IPS-15b (cell line): ENCODE measurements at regions not wholly inside any gene's neighbourhood (a gene's known extent, or its start where the extent isn't known, plus 50 kb on each side); places are given as distances from the start of the nearest gene placed in this dataset.

Experiments used
- H3K27me3 ChIP-seq: one replicate; pipeline ENCODE4 v1.6.1; 2013; ENCODE audit warnings: low read length; ENCODE audit not compliant: control insufficient read depth, insufficient read depth
- H3K36me3 ChIP-seq: one replicate; pipeline ENCODE4 v1.6.1; 2013; ENCODE audit warnings: low read length; ENCODE audit not compliant: control insufficient read depth, insufficient read depth
- H3K4me1 ChIP-seq: one replicate; pipeline ENCODE4 v1.6.1; 2013; ENCODE audit warnings: mild to moderate bottlenecking, low read length; ENCODE audit not compliant: control insufficient read depth, insufficient read depth
- H3K4me3 ChIP-seq: one replicate; pipeline ENCODE4 v1.5.1; 2013; ENCODE audit warnings: low read depth, low read length
- H3K9ac ChIP-seq: one replicate; pipeline ENCODE4 v1.6.1; 2013; ENCODE audit warnings: low read depth, mild to moderate bottlenecking, low read length
- H3K9me3 ChIP-seq: one replicate; pipeline ENCODE4 v1.6.1; 2013; ENCODE audit warnings: mild to moderate bottlenecking, low read length; ENCODE audit not compliant: control insufficient read depth, insufficient read depth

- Histone ChIP-seq H3K9me3 (peaks cover 2% of the 10 kb centered on the region), H3K36me3 (no peaks in the 10 kb centered on the region), H3K27me3 (no peaks in the 10 kb centered on the region), H3K9ac (no peak overlapping the region), H3K4me1 (no peaks in the 10 kb centered on the region), H3K4me3 (no peak overlapping the region)
Measured at GRCh38 chr19:28873301-28873700, 339.6 kb downstream of the UQCRFS1 start.

DNA sequence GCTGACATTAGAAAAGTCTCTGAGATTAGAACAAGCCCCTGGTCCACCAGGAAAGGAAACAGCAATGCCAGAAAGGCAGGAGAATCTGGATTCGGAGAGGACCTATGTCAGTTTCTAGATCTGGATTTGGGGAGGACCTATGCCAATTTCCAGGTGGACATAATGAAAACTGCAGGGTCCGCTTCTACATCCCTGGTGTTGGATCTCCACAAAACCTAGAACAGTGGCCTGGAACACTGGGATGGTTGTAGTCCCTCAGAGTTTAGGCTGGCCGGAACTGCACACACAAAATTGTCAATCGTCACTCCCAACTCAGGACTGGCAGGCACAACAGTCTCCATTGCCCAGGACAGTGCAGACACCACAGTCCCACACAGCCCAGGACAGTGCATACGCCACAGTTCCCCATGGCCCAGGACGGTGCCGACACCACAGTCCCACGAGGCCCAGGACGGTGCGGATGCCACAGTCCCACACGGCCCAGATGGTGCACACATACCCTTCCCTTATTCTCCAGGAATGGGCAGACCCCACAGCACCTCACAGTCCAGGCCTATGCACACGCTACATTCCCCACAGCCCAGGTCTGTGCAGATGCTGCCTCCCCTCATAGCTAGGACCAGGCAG, 341.7 kb downstream of the UQCRFS1 start:
- Histone ChIP-seq H3K4me1 (no peaks in the 10 kb centered on the region), H3K36me3 (no peaks in the 10 kb centered on the region), H3K9ac (no peak overlapping the region), H3K27me3 (no peaks in the 10 kb centered on the region), H3K4me3 (no peak overlapping the region), H3K9me3 (peaks cover 2% of the 10 kb centered on the region)

- H3K4me1 ChIP-seq = no peaks in the 10 kb centered on the region
- no peaks in the 10 kb centered on the region for H3K36me3 ChIP-seq
- H3K9me3 ChIP-seq = peaks cover 2% of the 10 kb centered on the region
- H3K27me3 ChIP-seq = no peaks in the 10 kb centered on the region
- H3K9ac ChIP-seq = no peak overlapping the region
- no peak overlapping the region for H3K4me3 ChIP-seq
Measured at GRCh38 chr19:28869459-28869858, 343.5 kb downstream of the UQCRFS1 start.

DNA sequence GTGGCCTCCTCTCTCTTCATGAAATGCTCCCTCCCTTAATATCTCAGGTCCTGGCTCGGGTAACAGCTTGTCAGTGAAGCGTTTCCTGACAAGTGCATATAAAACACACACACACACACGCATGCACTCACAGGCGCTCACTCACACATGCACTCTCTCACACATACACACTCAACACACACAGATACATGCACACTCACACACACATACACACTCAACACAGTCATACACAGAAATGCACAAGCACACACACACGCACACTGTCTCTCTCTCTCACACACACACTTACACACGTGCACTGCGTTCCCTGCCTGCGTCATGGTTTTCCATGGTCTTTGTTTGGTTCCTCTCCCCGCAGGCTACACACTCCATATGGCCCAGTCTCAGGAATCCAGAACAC, 344.1 kb downstream of the UQCRFS1 start:
- no peaks in the 10 kb centered on the region for H3K4me1 ChIP-seq
- no peak overlapping the region for H3K9ac ChIP-seq
- no peak overlapping the region for H3K4me3 ChIP-seq
- H3K27me3 ChIP-seq = no peaks in the 10 kb centered on the region
- peaks cover 2% of the 10 kb centered on the region for H3K9me3 ChIP-seq
- no peaks in the 10 kb centered on the region for H3K36me3 ChIP-seq

GRCh38 chr19:28867978-28868377, 345.0 kb downstream of the UQCRFS1 start:
- Histone ChIP-seq H3K9ac (no peak overlapping the region), H3K27me3 (no peaks in the 10 kb centered on the region), H3K4me1 (no peaks in the 10 kb centered on the region), H3K4me3 (no peak overlapping the region), H3K9me3 (peaks cover 2% of the 10 kb centered on the region), H3K36me3 (no peaks in the 10 kb centered on the region)

DNA sequence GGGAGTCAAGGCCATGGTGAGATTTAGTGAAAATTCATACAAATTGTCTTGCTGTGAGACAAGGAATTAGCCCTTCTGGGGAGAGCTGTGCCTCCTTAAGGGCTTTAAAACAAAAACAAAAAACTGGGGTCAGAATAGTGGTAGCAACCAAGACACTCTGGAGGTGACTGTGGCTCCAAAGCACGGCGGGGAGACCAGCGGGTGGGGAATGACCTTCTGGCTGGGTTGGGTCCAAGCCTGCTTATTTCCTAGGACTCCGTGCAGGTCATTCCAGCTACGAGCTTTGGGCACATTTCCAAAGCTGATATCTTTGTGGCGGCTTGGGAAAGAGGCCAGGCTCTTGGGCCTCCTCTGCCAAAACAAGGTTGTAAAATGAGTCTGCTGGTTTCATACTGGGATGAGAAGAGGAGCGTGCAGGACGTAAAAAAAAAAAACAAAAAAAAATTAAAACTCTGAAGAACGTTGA, 348.3 kb downstream of the UQCRFS1 start:
- H3K9ac ChIP-seq = no peak overlapping the region
- no peaks in the 10 kb centered on the region for H3K36me3 ChIP-seq
- no peaks in the 10 kb centered on the region for H3K4me1 ChIP-seq
- H3K9me3 ChIP-seq = no peaks in the 10 kb centered on the region
- H3K27me3 ChIP-seq = no peaks in the 10 kb centered on the region
- no peak overlapping the region for H3K4me3 ChIP-seq

DNA sequence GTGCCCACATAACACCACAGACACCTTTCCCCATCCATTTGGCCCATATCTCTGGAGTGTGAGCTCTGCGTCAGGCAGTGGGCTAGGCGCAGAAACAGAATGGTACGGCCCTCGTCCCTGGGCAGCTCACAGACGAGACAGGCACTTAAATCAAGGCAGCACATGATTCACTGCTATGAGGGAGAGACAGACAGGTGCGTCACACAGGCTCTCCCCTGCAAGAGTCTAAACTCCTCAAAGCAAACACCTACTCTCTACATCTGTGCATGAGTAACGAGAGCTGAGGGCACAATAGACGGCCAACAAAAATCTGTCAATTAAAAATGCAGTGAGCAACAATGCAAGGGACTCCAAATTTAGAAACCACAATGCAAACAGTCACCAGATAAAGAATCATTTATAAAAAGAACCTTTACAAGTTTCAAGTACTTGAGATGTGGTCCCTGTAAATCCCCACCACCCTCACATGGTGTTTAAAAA, 348.9 kb downstream of the UQCRFS1 start:
- Histone ChIP-seq H3K9ac (no peak overlapping the region), H3K9me3 (no peaks in the 10 kb centered on the region), H3K27me3 (no peaks in the 10 kb centered on the region), H3K4me1 (no peaks in the 10 kb centered on the region), H3K36me3 (no peaks in the 10 kb centered on the region), H3K4me3 (no peak overlapping the region)

- Histone ChIP-seq H3K4me1 (no peaks in the 10 kb centered on the region), H3K9me3 (no peaks in the 10 kb centered on the region), H3K9ac (no peak overlapping the region), H3K36me3 (no peaks in the 10 kb centered on the region), H3K27me3 (no peaks in the 10 kb centered on the region), H3K4me3 (no peak overlapping the region)
Measured at GRCh38 chr19:28862238-28862637, 350.7 kb downstream of the UQCRFS1 start.

DNA sequence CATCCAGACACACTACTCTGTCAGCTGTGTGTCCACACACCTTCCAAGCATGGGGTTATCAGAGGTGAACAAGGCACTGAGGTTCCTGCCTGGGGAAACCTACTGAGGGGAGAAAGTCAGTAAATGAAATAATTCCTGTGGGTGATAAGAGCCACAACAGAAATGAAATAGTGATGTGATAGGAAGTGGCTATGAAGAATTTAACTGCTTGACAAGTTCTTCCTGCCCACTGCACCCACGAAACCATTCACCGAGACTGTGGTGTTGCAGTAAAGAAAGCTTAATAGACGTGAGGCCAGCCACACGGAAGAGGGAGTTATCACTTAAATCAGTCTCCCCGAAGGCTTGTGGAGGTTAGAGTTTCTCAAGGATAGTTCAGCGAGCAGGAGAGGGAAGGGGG, 353.1 kb downstream of the UQCRFS1 start:
- Histone ChIP-seq H3K9ac (no peak overlapping the region), H3K4me3 (no peak overlapping the region), H3K36me3 (no peaks in the 10 kb centered on the region)

DNA sequence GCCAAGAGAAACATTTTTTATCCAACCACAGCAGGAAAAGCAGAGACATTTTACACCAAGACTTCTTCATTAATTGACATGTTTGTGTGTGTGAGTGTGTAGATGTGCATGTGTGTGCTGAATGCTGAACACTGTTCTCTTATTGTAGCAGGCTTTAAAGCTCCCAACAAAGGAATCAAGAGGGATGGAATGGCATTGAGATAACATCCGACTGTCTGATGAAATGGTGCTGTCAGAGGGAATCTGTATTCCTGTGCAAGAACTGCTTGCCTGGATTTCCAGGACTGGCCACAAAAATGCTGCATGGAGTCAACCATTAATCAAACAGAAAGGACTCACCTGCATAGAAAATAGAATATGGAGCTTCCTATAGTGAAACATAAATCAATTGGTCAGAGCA, 354.0 kb downstream of the UQCRFS1 start:
- H3K9ac ChIP-seq = no peak overlapping the region

More for the DNA sequence above, 353.1 kb downstream of the UQCRFS1 start:
- H3K9me3 ChIP-seq = no peaks in the 10 kb centered on the region
- no peaks in the 10 kb centered on the region for H3K27me3 ChIP-seq
- no peaks in the 10 kb centered on the region for H3K4me1 ChIP-seq

DNA sequence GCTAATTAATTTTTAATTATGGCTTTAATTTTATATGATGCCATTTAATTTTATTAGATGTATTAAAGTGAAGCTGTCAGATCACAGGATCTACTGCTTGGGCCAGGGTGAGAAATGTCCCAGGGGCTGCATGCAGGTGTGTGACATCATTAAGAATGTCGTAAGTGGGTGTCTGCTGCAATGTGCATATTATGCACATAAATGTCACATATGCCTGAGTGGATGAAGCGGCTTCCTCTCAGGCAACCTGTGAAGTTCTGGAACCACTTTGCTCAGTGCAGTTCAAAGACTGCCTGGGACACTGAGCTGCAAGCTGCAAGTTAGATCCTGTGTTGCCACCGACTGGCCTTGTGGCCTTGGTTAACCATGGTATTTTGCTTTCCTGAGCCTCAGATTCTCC, 355.0 kb downstream of the UQCRFS1 start:
- H3K36me3 ChIP-seq = no peaks in the 10 kb centered on the region
- no peaks in the 10 kb centered on the region for H3K4me1 ChIP-seq
- H3K9ac ChIP-seq = no peak overlapping the region
- H3K9me3 ChIP-seq = no peaks in the 10 kb centered on the region
- no peaks in the 10 kb centered on the region for H3K27me3 ChIP-seq
- H3K4me3 ChIP-seq = no peak overlapping the region

More for the DNA sequence above, 354.0 kb downstream of the UQCRFS1 start:
- H3K9me3 ChIP-seq = no peaks in the 10 kb centered on the region
- H3K36me3 ChIP-seq = no peaks in the 10 kb centered on the region
- no peaks in the 10 kb centered on the region for H3K27me3 ChIP-seq
- H3K4me3 ChIP-seq = no peak overlapping the region
- H3K4me1 ChIP-seq = no peaks in the 10 kb centered on the region

DNA sequence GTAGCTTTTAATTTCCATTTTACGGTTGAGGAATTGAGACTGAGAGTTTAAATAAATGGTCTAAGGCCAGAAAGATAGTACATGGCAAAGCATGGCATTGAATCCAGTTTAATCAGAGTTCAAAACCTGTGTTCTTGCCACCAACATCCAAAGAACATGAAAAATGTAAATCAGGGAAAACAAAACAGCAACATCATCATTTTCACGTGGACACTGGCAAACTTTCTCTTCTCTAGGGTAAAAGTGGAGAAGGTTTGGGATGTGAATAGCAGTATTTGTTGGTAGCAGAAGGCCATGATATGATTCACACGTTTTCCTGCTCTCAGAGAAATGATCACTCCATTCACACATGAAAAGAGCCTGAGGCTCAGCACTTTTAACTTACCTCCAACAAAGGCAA, 357.7 kb downstream of the UQCRFS1 start:
- no peak overlapping the region for H3K9ac ChIP-seq
- H3K9me3 ChIP-seq = no peaks in the 10 kb centered on the region
- H3K36me3 ChIP-seq = no peaks in the 10 kb centered on the region
- H3K4me3 ChIP-seq = no peak overlapping the region
- no peaks in the 10 kb centered on the region for H3K4me1 ChIP-seq
- H3K27me3 ChIP-seq = no peaks in the 10 kb centered on the region
